GM19035 (cell line): ENCODE measurements at regions not wholly inside any gene's neighbourhood (a gene's known extent, or its start where the extent isn't known, plus 50 kb on each side); places are given as distances from the start of the nearest gene placed in this dataset.
"Not testable (repeated sequence)": the region's sequence is repeated elsewhere in the genome, so short reads cannot be mapped to it uniquely, and the experiment has no call there.

Source experiments
- ATAC-seq: cut with Tn5 transposase; IDR thresholded peaks from one replicate; pipeline ENCODE4 v1.9.1; 2021; ENCODE audit not compliant: unreplicated experiment

DNA sequence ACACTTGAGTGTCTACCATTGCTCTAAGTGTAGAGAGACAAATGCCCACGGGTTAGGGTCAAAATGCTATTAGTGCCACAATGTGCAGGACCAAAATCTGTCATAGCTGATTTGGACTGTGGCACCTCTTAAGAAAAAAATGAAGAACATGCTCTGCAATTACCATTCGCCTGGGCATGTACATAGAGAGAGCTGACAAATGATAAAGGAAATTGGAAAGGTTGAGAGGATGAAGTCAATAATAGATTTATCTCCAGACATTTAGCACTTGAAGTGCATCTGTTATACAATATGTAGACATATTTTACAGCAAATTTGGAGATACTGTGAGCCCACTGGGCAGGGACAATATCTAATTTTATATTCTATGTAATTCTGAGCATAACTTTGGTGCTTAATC is 804.4 kb downstream of the SATB2 start:
- no peak for ATAC-seq

DNA sequence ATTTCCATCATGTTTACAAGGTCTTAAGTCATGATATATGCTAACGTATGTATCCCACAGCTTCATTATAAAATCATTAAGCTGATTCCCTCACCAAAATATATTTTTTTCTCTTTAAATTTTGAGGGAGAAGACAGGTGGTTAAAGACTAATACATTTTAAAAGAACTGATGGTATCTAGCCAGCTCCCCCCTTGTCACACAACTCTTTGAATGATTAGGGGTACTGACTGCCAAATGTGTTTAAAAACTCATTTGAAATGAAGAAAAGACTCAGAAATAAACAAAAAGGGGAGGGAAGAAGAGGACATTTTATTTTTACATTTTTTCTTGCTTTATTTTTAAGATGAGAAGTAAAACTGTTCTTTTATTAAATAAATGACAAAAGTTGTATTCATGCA is 805.3 kb downstream of the SATB2 start:
- ATAC-seq, result no peak

DNA sequence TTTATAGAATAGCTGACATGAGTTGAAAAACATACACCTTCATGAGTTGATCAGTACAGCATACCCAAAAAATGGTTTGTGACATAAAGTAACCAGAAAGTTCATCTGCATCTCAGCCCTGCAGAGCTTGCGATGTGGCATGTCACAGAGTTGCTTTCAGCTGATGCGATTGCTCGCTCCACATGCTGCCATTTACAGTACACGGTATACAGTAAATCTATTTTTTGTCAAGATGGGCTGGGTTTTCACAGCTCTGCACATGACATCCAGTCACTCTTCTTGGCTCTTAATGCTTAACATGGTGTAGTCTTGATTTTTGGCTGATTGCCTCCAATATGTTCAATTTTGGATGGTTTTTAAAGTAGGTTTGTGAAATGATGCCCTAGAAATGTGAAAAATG is 811.9 kb downstream of the SATB2 start:
- ATAC-seq, result no peak

DNA sequence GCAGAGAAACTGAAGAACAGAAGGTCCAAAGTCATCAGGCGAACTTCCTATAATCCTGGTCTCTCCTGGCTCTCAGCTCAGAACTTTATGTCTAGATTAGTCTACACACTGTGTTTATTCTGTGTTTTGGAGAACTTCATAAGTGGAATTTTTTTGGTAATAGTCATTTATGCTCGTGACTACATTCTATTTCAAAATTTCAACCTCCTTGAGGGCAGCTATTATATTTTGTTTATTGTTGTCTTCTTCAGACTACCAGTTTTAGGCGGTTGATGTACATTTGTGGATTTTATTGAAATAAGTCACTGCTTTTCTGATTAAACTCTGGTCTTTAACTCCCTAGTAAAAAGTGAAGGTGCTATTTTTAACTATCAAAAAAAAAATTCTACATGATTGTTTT is 816.6 kb downstream of the SATB2 start:
- no peak for ATAC-seq

DNA sequence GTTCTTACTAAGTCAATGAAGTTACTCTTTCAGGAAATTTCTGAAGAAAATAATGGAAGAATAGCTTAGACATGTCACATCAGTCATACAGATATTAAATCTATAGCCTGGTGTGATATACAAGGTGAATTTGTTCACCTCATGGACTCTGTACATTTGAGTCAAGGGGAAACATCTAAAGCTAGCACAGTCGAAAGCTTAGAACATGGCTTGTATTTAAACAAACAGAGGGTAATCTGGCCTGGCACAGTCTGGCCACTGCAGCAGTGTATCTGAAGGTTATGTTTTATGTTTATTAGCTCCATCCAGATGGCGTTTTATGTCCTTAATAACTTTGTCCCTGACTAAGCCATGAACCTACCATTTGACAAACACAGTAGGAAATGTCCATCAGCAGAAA is 817.3 kb downstream of the SATB2 start:
- no peak for ATAC-seq

DNA sequence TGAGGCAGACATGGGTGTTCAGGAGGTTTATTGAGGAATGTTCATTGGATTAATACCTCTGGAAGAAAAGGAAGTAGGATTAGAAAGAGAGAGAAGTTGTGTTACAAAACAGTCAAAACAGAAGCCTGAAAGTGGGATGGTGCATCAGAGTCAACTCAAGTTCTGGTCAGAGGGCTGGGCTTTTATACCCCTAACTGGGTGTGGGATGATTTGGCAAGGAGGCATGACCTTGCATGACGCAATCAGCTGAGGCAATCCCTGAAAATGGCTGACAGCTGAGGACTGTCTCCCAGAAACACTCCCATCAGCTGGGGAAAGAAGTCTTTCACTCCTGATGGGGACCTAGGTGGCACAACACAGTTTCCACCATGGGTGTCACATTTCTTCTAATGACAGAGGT is 818.2 kb downstream of the SATB2 start:
- ATAC-seq, result no peak

DNA sequence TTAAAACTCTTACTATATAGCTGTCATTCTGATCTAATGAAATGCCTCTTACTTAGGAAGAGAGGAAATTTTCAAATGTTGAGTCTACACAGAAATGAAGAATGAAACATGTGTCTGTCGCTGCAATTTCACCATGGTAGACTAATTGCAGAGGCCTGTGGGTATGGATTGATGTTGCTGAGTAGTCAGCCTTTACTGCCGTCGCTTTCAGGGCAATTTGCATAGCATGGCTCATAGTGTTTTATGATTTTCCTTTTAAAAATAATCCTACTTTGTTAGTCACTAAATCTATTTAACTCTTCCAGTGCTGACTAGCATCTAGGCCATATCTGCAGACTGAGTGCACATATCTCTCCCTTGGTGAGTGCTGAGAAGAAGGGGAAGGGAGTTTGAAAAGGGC is 819.2 kb downstream of the SATB2 start:
- no peak for ATAC-seq

DNA sequence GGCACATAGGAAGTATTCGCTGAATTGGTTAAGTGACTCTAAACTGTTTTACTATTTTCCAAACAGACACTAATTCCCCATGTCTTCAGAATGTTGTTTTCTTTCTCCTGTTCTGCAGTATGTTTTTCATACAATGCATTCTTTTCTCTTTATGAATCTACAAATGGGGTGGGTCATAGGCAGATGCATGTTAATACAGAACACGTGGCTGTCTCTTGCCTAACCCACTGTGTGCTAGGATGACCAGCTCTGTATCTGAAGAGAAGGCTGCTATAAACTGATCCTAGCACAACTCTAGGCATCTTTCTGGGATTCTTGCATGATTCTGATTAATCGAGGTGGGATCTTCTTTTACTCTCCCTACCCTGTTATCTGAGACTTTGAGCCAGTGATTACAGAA is 826.0 kb downstream of the PLCL1 start:
- no peak for ATAC-seq

DNA sequence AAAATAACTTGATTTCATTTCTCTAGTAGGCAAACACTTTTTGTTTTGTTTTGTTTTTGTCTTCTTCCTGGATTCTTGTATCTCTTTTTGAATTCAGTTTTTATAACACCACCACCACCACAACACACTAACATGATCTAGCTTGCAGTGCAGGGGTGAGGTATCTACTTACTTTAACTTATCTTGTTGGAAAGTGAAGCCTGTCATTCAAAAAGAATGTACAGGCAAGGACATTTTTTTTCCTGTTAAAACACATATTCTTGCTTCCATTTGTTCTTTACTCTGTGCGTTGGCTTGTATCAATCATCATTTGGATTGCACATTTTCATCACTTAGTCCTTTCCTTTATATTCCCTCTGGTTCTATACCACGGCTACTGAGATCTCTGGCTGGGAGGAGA is 824.2 kb downstream of the PLCL1 start:
- no peak for ATAC-seq

DNA sequence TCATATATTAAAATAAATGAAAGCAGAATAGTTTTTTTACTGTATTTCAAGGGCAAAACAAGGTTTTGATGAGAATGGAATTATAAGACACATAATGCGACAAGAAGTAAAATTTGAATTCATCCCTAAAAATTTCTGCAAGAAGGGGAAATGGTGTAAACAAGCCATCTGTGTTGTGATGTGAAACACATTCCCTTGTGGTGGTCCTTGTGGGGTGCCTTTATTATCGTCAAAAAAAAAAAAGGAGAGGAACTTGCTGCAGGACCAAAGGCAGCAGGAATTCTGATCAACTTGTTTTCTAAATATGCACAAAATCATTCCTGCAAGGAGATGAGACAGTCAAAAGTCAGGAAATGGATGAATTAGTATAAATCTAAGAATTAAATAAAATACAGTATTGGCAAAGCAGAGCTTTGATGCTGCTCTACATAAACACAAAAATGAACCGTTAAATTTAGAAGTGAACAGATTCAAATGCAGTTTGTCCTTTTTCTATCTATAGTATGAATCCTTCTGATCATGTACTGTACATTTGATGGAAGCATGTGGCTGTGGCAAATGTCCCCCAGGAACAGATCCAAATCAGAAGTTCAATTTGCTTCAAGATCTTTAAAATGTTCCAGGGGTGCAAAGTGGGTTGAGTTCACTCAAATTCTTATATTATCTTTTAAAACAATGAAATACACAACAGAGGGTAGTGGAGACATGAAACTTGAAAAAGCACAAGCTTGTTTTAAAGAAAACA is 818.8 kb downstream of the PLCL1 start:
- no peak for ATAC-seq

DNA sequence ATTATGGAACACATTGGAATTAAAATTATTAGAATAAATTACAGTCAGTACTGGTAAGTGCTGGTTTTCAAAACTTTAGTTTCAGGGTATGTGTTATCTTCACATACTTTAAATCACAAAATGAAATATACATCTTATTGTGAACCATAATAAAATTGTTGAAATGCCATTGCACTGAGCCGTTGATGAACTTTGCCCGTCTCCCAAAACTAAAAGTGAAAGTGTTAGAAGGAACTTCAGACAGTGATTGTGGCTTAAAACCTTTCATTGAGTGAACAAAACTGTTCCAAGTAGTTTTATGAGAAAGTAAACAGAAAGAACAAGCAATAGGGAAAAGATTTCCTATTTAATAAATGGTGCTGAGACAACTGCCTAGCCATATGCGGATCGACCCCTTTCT is 811.6 kb downstream of the PLCL1 start:
- ATAC-seq, result no peak

DNA sequence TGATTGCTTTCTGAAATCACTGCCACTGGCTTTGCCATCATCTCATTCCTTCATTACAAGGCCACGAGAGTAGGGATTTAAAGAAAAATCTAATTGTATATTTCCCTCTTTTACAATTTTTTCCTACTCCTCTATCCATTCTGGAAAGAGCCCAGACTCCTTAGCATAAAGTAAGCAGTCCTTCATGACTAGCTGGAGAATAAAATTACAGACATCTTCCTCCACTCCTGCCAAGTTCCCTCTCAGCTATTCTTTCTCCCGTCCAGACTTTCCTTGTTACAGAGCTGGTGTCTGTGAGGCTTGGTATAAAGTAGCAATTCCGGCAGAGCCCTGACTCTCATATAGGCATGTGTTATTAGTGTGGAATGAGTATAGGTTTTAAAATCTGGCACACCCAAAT is 806.8 kb downstream of the PLCL1 start:
- no peak for ATAC-seq

DNA sequence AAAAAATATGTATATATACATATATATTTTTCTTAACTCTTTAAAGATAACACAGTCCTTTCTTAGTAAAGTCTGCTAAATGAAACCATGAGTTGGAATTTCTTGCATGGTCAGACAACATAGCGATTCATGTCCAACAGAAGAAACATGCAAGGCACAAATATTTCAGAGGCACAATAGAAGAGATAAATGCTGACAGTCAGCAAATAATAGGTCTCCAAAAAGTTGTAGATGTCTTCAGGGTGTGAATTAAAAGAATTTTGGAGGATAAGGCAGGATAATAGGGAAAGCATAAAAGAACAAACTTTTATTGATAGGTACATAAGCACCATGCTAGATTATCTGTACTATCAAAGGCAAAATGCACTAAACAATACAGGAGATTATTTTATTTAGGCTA is 800.2 kb downstream of the PLCL1 start:
- no peak for ATAC-seq

DNA sequence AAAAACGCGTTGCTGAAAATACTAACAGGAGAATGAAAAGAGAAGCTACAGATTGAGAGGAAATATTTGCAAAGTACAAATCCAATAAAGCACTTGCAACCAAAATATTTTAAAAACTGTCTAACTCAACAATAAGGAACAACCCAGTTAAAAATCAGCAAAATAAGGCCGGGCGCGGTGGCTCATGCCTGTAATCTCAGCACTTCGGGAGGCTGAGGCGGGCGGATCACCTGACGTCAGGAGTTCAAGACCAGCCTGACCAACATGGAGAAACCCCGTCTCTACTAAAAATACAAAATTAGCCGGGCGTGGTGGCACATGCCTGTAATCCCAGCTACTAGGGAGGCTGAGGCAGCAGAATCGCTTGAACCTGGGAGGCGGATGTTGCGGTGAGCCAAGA is 798.6 kb downstream of the PLCL1 start:
- ATAC-seq, result not testable (repeated sequence)

DNA sequence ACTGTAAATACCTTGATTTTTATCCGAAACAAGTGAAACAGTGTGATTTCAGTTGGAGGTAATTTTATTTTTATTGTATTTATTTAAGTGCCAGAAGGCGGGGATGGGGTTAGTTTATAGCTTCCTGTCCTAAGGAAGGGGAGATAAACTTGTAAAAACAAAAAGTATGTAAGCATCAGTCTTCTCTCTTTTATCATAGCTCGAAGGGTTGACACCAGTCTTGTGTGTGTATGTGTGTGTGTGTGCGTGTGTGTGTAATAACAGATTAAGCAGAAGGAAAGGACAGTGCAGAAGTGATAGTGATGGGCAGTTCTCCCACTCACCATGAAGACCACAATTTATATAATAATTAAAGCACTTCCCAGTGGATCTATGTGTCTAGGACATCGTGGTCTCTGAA is 793.3 kb downstream of the PLCL1 start:
- ATAC-seq, result no peak

DNA sequence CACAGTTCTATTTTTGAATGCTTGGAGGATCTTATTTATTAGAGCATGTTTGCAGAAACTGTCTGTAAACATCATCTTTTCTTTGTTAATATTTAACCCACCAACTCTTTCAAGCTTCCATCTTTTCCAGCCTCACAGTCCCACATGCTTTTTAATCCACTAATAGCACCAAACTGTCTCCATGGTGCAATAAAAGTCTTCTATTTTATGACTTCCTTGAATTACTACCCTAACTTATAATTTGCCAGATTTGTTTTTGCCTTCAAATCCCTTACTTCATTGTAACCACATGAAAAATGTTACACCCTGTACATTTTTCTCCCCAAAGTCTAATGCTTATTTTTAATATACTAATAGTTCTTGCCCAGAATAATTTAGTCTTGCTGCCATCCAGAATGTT is 792.6 kb downstream of the PLCL1 start:
- no peak for ATAC-seq

DNA sequence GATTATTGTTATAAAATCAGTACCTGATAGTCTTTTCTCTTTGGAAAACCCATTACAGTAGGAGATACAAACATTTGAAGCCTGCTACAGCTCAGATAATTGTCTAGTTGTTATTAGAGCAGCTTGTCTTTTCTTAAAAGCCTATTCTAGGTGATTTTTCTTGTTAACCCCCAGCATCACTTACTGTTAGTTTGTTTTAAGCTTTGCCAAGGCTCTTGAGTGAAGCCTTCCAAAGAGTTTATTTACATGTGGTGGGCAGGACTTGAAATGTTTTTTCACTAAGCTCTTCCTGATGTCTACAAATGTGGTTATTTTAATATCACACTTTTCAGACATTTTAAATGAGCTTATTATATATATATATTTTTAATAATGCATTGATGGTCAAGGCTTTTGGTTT is 791.3 kb downstream of the PLCL1 start:
- ATAC-seq, result no peak

DNA sequence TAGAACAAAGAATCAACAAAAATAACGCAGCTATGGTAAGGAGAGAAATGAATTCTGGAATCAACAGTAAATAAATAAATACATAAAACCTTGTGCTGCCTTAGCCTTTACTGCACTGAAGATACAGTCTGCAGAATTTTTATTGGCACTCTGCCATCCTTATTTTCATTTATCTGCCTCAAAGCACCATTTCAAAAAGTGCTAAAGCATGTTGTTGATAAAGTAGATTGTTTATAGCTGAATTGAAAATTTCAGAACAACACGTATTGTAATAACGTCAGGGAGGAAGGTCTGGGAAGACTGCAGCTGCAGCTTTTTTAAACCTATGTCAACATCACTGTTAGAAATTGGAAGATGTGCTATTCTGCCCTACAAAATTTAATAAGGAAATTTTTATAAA is 787.2 kb downstream of the PLCL1 start:
- no peak for ATAC-seq

DNA sequence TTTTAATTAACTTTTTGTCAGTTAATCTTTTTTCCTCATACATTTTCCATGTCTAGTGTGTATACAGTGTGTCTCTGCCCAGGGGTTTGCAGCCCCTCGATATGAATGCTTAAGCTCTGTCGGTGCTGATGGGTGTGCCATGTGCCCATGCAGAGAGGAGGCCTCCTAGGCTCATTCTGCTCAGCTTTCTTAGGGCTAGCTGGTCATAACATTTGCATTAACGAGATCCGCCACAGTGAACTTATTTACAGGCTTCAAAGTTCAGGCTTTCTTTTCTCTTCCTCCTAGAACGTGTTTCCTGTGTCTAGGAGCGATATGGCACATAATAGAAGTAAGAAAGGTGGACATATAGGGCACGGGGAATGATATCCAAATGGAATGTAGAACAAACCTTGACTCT is 783.3 kb downstream of the PLCL1 start:
- ATAC-seq, result no peak

DNA sequence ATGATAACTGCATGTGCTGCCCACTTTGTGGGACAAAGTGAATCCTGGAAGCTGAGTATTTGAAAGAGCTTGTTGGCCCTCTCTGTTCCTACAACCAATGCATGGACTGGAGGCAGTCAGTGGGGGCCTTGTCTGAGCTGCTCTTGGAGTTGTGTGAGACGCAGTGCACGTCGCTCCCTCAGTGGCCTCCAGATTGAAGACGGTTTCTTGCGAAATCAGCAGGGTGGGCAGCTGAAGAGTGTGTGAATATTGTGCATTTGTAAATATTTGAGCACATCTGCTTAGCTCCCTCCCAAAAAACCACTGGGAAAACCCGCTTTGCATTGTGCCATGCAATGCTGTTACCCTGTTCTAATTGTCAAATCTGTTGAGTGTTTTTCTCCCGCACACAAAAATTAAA is 782.8 kb downstream of the PLCL1 start:
- ATAC-seq, result no peak

DNA sequence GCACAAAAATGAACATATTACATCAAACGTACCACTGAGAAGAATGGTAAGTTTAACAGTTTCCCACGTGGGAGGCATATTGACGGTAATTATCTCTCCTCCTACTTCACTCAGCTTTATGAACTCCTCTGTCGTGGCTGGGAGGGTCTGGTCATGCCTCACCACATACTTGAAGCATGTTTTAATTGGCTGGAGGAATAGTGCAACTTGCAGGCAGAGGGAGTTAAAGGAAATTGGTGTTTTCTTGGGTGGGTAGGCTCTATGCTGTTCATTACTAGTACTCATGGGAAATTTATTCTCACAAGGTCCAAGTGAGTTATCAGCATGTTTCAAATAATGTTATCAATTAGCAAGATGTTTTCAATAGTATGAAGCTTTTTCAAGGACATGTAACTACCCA is 767.0 kb downstream of the PLCL1 start:
- ATAC-seq, result no peak

DNA sequence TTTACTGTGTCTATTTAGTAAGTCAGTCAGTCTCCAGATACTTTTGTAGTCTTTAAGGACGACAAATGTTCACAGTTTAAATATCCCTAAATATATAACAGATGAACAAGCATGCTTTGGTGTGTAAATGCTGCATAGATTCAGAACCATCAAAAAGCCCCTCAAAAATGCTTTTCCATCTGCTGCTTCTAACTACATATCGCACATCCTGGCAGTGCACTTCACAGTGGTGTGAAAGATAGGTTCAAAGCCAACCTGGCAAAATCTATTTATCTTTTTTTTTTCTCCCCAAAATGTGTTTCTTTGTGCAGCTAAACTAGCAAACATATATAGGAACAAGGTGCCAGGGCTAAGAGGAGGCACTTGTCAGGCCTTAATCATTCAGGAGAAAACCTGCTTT is 753.8 kb downstream of the PLCL1 start:
- ATAC-seq, result no peak

DNA sequence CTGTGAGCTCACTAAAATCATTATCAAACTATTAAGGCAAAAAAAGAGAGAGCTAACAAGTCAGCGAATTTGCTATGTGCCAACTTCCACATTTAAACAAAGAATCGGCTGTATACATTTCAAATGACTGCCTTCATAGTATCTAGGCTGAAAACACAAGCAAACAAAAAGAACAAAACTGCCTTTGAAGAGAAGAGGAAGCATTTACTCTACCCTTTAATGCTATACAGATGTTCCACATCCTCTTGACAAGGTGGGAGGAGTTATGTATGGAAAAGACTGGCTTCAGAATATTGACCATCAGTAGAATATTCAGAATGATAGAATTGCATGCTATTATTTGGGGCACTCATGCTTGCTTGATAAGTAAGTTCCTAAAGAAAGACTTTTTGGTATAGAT is 741.7 kb downstream of the PLCL1 start:
- ATAC-seq, result no peak

DNA sequence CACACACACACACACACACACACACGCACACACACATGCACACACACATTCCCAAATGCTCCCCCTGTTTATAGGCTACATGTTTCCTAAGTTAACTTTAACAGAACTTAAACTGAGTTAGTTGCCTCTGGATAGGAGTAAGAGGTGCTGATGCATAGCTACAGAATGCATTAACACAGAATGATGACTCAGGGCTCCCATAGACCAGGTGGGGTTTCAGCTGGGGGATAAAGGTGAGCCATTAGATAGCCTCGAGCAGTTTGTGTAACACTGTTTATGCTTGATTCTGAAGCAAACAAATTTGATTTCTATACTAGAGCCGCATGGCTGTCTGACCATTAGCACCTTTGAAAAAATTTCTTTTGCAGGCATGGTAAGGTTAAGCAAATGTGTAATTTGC is 741.0 kb downstream of the PLCL1 start:
- no peak for ATAC-seq
